HEK293T (cell line): ENCODE measurements at regions not wholly inside any gene's neighbourhood (a gene's known extent, or its start where the extent isn't known, plus 50 kb on each side); places are given as distances from the start of the nearest gene placed in this dataset.

Experiments
- FOXK2 ChIP-seq: fragments of 450-650 bp; IDR thresholded peaks from 2 replicates; pipeline ENCODE4 v1.6.1; 2016; ENCODE audit warnings: mild to moderate bottlenecking
- HDGF ChIP-seq: fragments of 450-650 bp; IDR thresholded peaks from 2 replicates; pipeline ENCODE4 v1.6.1; 2017; ENCODE audit warnings: antibody characterized with exemption, borderline replicate concordance

DNA sequence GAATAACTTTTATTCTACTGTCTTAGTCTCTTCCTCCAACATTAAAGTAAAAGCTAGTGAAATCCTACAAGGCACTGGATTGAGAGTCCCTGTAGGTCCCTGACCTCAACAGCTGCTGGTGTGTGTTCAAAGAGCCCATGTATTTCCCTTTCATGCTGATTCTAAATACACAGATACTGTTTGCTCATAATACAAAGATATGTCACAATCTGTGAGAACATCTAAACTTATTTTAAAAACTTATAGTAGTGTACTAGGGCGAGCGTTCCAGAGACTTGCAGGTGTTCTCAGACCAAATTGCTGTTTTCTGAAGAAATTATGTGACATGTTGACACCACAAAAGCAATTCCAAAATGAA lies 145.9 kb upstream of the LIPC start:
- TF ChIP-seq FOXK2 = no peak
- TF ChIP-seq HDGF = no peak
